ENCODE measurements at regions not wholly inside any gene's neighbourhood (a gene's known extent, or its start where the extent isn't known, plus 50 kb on each side); places are given as distances from the start of the nearest gene placed in this dataset.

- TF ChIP-seq MYC (IDR thresholded peaks at IDR 0.05; ENCODE audit: low read depth, low read length) (no peak), CTCF (IDR thresholded peaks at IDR 0.05; ENCODE audit: extremely low read depth in 1 of 2, insufficient read depth in 1 of 2, low read depth in 1 of 2, low read length in 2 of 2) (no peak), EZH2 (IDR thresholded peaks at IDR 0.05; ENCODE audit: borderline replicate concordance, low read depth, low read length, severe bottlenecking) (no peak), MAX (IDR thresholded peaks at IDR 0.05; ENCODE audit: insufficient read depth, insufficient read length) (no peak), POLR2AphosphoS5 (IDR thresholded peaks at IDR 0.05; ENCODE audit: insufficient read depth, low read depth, low read length) (no peak), FOS (IDR thresholded peaks at IDR 0.05; ENCODE audit: borderline replicate concordance, insufficient read depth, low read length) (no peak)
Observed at GRCh38 chr2:43062058-43062457, 164.3 kb downstream of the ZFP36L2 start.

Measured in endothelial cell of umbilical vein (primary cell).